Common myeloid progenitor, CD34-positive (primary cell): ENCODE measurements at regions not wholly inside any gene's neighbourhood (a gene's known extent, or its start where the extent isn't known, plus 50 kb on each side); places are given as distances from the start of the nearest gene placed in this dataset.

Source experiments
- CTCF ChIA-PET: fragments of 350-600 bp; sonication (Branson Sonifier 250); formaldehyde crosslinking; loops from one replicate; lab custom pipeline; 2021; ENCODE audit warnings: antibody characterized with exemption; lab: Charles Lee
- POLR2A ChIA-PET: fragments of 350-600 bp; sonication (Branson Sonifier 250); formaldehyde crosslinking; loops from one replicate; lab custom pipeline; 2021; ENCODE audit warnings: antibody characterized with exemption; lab: Charles Lee
- DNase-seq, 3 donors: peaks; one replicate each; pipeline versions ENCODE4 v3.0.0 to v3.0.0-alpha.2; 2013
- H3K27ac ChIP-seq, 2 experiments: 1 replicate in 1 of 2; 2 replicates in 1 of 2; pipeline ENCODE4 v1.7.0; 2013; ENCODE audit warnings: inconsistent platforms in 2 of 2, low read length in 2 of 2, mild to moderate bottlenecking in 2 of 2, low read depth in 1 of 2, moderate library complexity in 1 of 2; ENCODE audit not compliant: severe bottlenecking in 2 of 2, insufficient read depth in 1 of 2, poor library complexity in 1 of 2
- H3K27me3 ChIP-seq, 5 experiments: replicated peaks in 2 of 5; 1 replicate in 3 of 5; 2 replicates in 2 of 5; pipeline versions ENCODE4 v1.6.1 to v1.7.0; 2013; ENCODE audit warnings: low read length in 4 of 5, mild to moderate bottlenecking in 2 of 5, moderate library complexity in 2 of 5, inconsistent platforms in 1 of 5; ENCODE audit not compliant: insufficient read depth in 5 of 5, control insufficient read depth in 4 of 5
- H3K36me3 ChIP-seq, 4 experiments: 1 replicate in 2 of 4; 2 replicates in 2 of 4; pipeline versions ENCODE4 v1.6.1 to v1.7.0; 2013; ENCODE audit warnings: low read length in 3 of 4, control low read depth in 1 of 4, mild to moderate bottlenecking in 1 of 4; ENCODE audit not compliant: control insufficient read depth in 4 of 4, insufficient read depth in 4 of 4
- H3K4me1 ChIP-seq, 4 experiments: 1 replicate in 3 of 4; 2 replicates in 1 of 4; pipeline versions ENCODE4 v1.6.1 to v1.7.1; 2013; ENCODE audit warnings: low read length in 3 of 4, mild to moderate bottlenecking in 3 of 4, control low read depth in 1 of 4, inconsistent platforms in 1 of 4, moderate library complexity in 1 of 4; ENCODE audit not compliant: control insufficient read depth in 4 of 4, insufficient read depth in 4 of 4; ENCODE audit errors: control extremely low read depth in 1 of 4
- H3K4me3 ChIP-seq, 7 experiments: 1 replicate in 4 of 7; 2 replicates in 3 of 7; pipeline versions ENCODE4 v1.5.1 to v1.7.0; 2013; ENCODE audit warnings: mild to moderate bottlenecking in 7 of 7, low read length in 6 of 7, moderate library complexity in 6 of 7, inconsistent platforms in 2 of 7, low read depth in 2 of 7, control low read depth in 1 of 7; ENCODE audit not compliant: insufficient read depth in 4 of 7, control insufficient read depth in 1 of 7; ENCODE audit errors: extremely low read depth in 1 of 7
- H3K9me3 ChIP-seq, 5 experiments: 1 replicate in 4 of 5; 2 replicates in 1 of 5; pipeline versions ENCODE4 v1.6.1 to v1.7.1; 2013; ENCODE audit warnings: low read length in 4 of 5, mild to moderate bottlenecking in 2 of 5, inconsistent platforms in 1 of 5, low read depth in 1 of 5, moderate library complexity in 1 of 5; ENCODE audit not compliant: control insufficient read depth in 4 of 5, insufficient read depth in 2 of 5; ENCODE audit errors: control extremely low read depth in 1 of 5
- WGBS: methylation state at CpG from one replicate; pipeline ENCODE4 v1.1.5; 2013; ENCODE audit not compliant: insufficient coverage; 5-methylcytosine and 5-hydroxymethylcytosine counted together

GRCh38 chr12:45634273-45634917 is 95.1 kb upstream of the ARID2 start:
- ChIA-PET CTCF (no interaction called here), POLR2A (no interaction called here)
- no peak for DNase-seq
- WGBS = 100% methylated on average over 5 of the region's 6 CpGs
- H3K27ac ChIP-seq = no peak overlapping the region
- no peaks in the 10 kb centered on the region for H3K27me3 ChIP-seq
- no peaks in the 10 kb centered on the region for H3K36me3 ChIP-seq
- H3K4me3 ChIP-seq = no peak overlapping the region
- H3K9me3 ChIP-seq = no peaks in the 10 kb centered on the region
- peaks cover 0 to 4% (median 0%) of the 10 kb centered on the region in 4 experiments for H3K4me1 ChIP-seq

- Histone ChIP-seq H3K4me3 (no peak overlapping the region), H3K9me3 (no peaks in the 10 kb centered on the region), H3K4me1 (peaks cover 0 to 4% (median 0%) of the 10 kb centered on the region in 4 experiments), H3K27ac (no peak overlapping the region), H3K27me3 (no peaks in the 10 kb centered on the region), H3K36me3 (no peaks in the 10 kb centered on the region)
- DNase-seq = no peak
- no CpG with 5 or more reads among the region's 2 CpGs for WGBS
- POLR2A ChIA-PET = interaction anchor here (0.6 kb wide), 1 partner anchor 93 kb away, joined by 3 read pairs; no protein-coding TSS in a partner anchor
- CTCF ChIA-PET = no interaction called here
Measured at GRCh38 chr12:45637242-45637641, 92.3 kb upstream of the ARID2 start.

- Histone ChIP-seq H3K9me3 (no peaks in the 10 kb centered on the region), H3K36me3 (no peaks in the 10 kb centered on the region), H3K27ac (no peak overlapping the region), H3K27me3 (no peaks in the 10 kb centered on the region), H3K4me1 (peaks cover 0 to 4% (median 0%) of the 10 kb centered on the region in 4 experiments), H3K4me3 (no peak overlapping the region)
- POLR2A ChIA-PET = no interaction called here
- no CpG with 5 or more reads among the region's 1 CpG for WGBS
- no peak for DNase-seq
- CTCF ChIA-PET = no interaction called here
Measured at GRCh38 chr12:45637706-45638105, 91.8 kb upstream of the ARID2 start.

GRCh38 chr12:45638386-45638785 is 91.1 kb upstream of the ARID2 start:
- no peaks in the 10 kb centered on the region for H3K27me3 ChIP-seq
- no peak overlapping the region for H3K4me3 ChIP-seq
- no peaks in the 10 kb centered on the region for H3K9me3 ChIP-seq
- ChIA-PET CTCF (no interaction called here), POLR2A (no interaction called here)
- WGBS = no CpG with 5 or more reads among the region's 1 CpG
- DNase-seq = no peak
- no peak overlapping the region for H3K27ac ChIP-seq
- peaks cover 0 to 4% (median 0%) of the 10 kb centered on the region in 4 experiments for H3K4me1 ChIP-seq
- no peaks in the 10 kb centered on the region for H3K36me3 ChIP-seq

GRCh38 chr12:45644541-45644940 is 85.0 kb upstream of the ARID2 start:
- 0% methylated on average over 1 of the region's 1 CpG for WGBS

GRCh38 chr12:45646851-45647581 is 82.5 kb upstream of the ARID2 start:
- CTCF ChIA-PET = interaction anchor here (0.9 kb wide), 1 partner anchor 50 kb away, joined by 3 read pairs; no protein-coding TSS in a partner anchor
- Histone ChIP-seq H3K27ac (no peak overlapping the region), H3K4me1 (peaks cover 5 to 14% (median 9%) of the 10 kb centered on the region in 4 experiments), H3K27me3 (no peaks in the 10 kb centered on the region), H3K36me3 (no peaks in the 10 kb centered on the region), H3K4me3 (no peak overlapping the region), H3K9me3 (no peaks in the 10 kb centered on the region)
- POLR2A ChIA-PET = no interaction called here
- DNase-seq = no peak
- WGBS = 93% methylated on average over 2 of the region's 4 CpGs

More at GRCh38 chr12:45644541-45644940, 85.0 kb upstream of the ARID2 start:
- Histone ChIP-seq H3K4me3 (peak overlapping the region in 3 of 7 experiments; percentile 6 to 60 (median 33)), H3K36me3 (no peaks in the 10 kb centered on the region), H3K4me1 (peaks cover 5 to 14% (median 9%) of the 10 kb centered on the region in 4 experiments), H3K27ac (no peak overlapping the region), H3K27me3 (no peaks in the 10 kb centered on the region), H3K9me3 (no peaks in the 10 kb centered on the region)
- peak; percentile 72 to 80 (median 77) for DNase-seq
- POLR2A ChIA-PET = no interaction called here
- CTCF ChIA-PET = interaction anchor here (0.8 to 1.4 kb wide), 4 partner anchors 11 to 78 kb away, joined by 3 to 4 read pairs (median 3); no protein-coding TSS in a partner anchor

GRCh38 chr12:45648070-45648469 is 81.4 kb upstream of the ARID2 start:
- no peak for DNase-seq
- Histone ChIP-seq H3K4me3 (no peak overlapping the region), H3K36me3 (no peaks in the 10 kb centered on the region), H3K4me1 (peaks cover 5 to 14% (median 9%) of the 10 kb centered on the region in 4 experiments), H3K27ac (no peak overlapping the region), H3K9me3 (no peaks in the 10 kb centered on the region), H3K27me3 (no peaks in the 10 kb centered on the region)
- ChIA-PET CTCF (interaction anchor here (0.9 kb wide), 1 partner anchor 49 kb away, joined by 3 read pairs; no protein-coding TSS in a partner anchor), POLR2A (no interaction called here)
- 96% methylated on average over 3 of the region's 3 CpGs for WGBS
